ENCODE measurements at regions not wholly inside any gene's neighbourhood (a gene's known extent, or its start where the extent isn't known, plus 50 kb on each side); places are given as distances from the start of the nearest gene placed in this dataset.

DNA sequence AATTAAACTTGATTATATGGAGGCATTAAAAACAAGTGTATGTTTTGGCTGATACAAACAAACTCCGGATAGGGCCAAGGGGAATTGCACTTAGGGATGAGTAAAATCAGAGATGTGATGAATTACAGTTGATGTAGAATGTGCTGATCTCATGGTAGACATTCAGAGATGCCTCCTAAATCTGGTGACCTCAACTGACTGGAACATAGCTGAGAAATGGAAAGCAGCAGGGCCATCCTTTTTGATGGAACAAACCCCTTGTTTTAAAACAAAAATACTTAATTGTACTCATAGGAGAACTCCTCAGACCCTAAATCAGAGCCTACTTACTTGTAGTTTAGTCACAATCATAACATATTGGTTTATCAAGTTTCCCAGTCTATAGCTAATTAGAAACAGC, 122.8 kb downstream of the C12orf75 start:
- Histone ChIP-seq H3K9me3 (no peaks in the 10 kb centered on the region), H3K4me3 (no peak overlapping the region), H3K4me1 (ENCODE audit: insufficient read depth) (no peaks in the 10 kb centered on the region), H3K27ac (no peak overlapping the region), H3K27me3 (no peaks in the 10 kb centered on the region), H3K36me3 (no peaks in the 10 kb centered on the region)
- no peak for DNase-seq
- intact Hi-C loops (cut with DNase I): no loop called here
- TF ChIP-seq POLR2A (IDR thresholded peaks at IDR 0.05) (no peak), EP300 (IDR thresholded peaks at IDR 0.05) (no peak)
- 76 to 82% (median 78%) methylated on average over 1 of the region's 1 CpG for WGBS, 3 donors

GRCh38 chr12:105454688-105455087, 124.2 kb downstream of the C12orf75 start:
- DNase-seq: no peak
- H3K27ac ChIP-seq: no peak overlapping the region
- no peaks in the 10 kb centered on the region for H3K9me3 ChIP-seq
- H3K36me3 ChIP-seq: no peaks in the 10 kb centered on the region
- TF ChIP-seq EP300 (IDR thresholded peaks at IDR 0.05): no peak
- TF ChIP-seq, protein P1, sequence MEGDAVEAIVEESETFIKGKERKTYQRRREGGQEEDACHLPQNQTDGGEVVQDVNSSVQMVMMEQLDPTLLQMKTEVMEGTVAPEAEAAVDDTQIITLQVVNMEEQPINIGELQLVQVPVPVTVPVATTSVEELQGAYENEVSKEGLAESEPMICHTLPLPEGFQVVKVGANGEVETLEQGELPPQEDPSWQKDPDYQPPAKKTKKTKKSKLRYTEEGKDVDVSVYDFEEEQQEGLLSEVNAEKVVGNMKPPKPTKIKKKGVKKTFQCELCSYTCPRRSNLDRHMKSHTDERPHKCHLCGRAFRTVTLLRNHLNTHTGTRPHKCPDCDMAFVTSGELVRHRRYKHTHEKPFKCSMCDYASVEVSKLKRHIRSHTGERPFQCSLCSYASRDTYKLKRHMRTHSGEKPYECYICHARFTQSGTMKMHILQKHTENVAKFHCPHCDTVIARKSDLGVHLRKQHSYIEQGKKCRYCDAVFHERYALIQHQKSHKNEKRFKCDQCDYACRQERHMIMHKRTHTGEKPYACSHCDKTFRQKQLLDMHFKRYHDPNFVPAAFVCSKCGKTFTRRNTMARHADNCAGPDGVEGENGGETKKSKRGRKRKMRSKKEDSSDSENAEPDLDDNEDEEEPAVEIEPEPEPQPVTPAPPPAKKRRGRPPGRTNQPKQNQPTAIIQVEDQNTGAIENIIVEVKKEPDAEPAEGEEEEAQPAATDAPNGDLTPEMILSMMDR (IDR thresholded peaks at IDR 0.05): no peak
- TF ChIP-seq POLR2A (IDR thresholded peaks at IDR 0.05): no peak
- no peak overlapping the region for H3K4me3 ChIP-seq
- intact Hi-C loops (cut with DNase I): no loop called here
- H3K4me1 ChIP-seq (ENCODE audit: insufficient read depth): no peaks in the 10 kb centered on the region
- 74 to 83% (median 83%) methylated on average over 4 of the region's 4 CpGs for WGBS, 3 donors
- no peaks in the 10 kb centered on the region for H3K27me3 ChIP-seq

- Histone ChIP-seq H3K27ac (no peak overlapping the region), H3K4me3 (no peak overlapping the region), H3K27me3 (no peaks in the 10 kb centered on the region), H3K36me3 (no peaks in the 10 kb centered on the region), H3K4me1 (ENCODE audit: insufficient read depth) (peaks cover 1% of the 10 kb centered on the region), H3K9me3 (no peaks in the 10 kb centered on the region)
- intact Hi-C loops (cut with DNase I): no loop called here
- TF ChIP-seq EP300 (IDR thresholded peaks at IDR 0.05) (no peak), POLR2A (IDR thresholded peaks at IDR 0.05) (no peak)
- TF ChIP-seq, protein P1 (IDR thresholded peaks at IDR 0.05): no peak
- DNase-seq: no peak
- 95 to 99% (median 98%) methylated on average over 3 of the region's 3 CpGs for WGBS, 3 donors
Measured at GRCh38 chr12:105455261-105455660, 124.8 kb downstream of the C12orf75 start.

GRCh38 chr12:105457026-105457425, 126.5 kb downstream of the C12orf75 start:
- Histone ChIP-seq H3K9me3 (no peaks in the 10 kb centered on the region), H3K4me3 (no peak overlapping the region), H3K36me3 (no peaks in the 10 kb centered on the region), H3K4me1 (ENCODE audit: insufficient read depth) (peaks cover 1% of the 10 kb centered on the region), H3K27me3 (no peaks in the 10 kb centered on the region), H3K27ac (no peak overlapping the region)
- DNase-seq: no peak
- intact Hi-C loops (cut with DNase I): no loop called here
- no peak for TF ChIP-seq POLR2A (IDR thresholded peaks at IDR 0.05)
- TF ChIP-seq EP300 (IDR thresholded peaks at IDR 0.05): no peak
- TF ChIP-seq, protein P1 (IDR thresholded peaks at IDR 0.05): no peak

DNA sequence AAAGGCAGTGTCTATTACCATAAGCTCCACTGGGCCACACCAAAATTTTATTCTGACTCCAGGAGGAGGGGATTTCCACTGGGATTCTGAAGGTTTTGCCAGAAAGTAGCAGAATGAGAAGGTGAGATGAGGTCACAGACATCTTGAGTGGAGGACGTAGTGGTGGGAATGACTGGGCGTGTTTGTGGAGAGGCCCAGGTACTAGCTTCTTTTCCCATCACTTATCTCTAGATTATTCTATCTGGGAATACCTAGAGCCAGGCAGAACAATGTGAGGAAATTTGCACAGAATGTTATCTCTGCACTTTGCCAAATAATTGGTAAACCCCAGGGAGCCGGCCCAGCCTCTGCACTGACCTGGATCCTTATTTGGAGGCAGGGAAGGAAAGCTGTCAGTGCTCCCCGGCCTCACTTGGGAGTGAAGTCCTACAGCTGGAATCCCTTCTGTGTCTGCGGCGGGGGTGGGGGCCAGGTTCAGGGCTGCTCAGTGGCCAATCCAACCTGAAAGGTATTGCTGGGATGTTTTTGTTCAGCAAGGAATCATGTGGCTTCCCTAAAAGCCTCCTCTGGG, 129.4 kb downstream of the C12orf75 start:
- H3K4me1 ChIP-seq (ENCODE audit: insufficient read depth): peaks cover 1% of the 10 kb centered on the region
- no peak for DNase-seq
- no peaks in the 10 kb centered on the region for H3K27me3 ChIP-seq
- H3K27ac ChIP-seq: no peak overlapping the region
- 34 to 40% (median 38%) methylated on average over 6 of the region's 6 CpGs for WGBS, 3 donors
- H3K36me3 ChIP-seq: no peaks in the 10 kb centered on the region
- no peak overlapping the region for H3K4me3 ChIP-seq
- no peaks in the 10 kb centered on the region for H3K9me3 ChIP-seq
- intact Hi-C loops (cut with DNase I): no loop called here
- TF ChIP-seq, protein P1 (IDR thresholded peaks at IDR 0.05): no peak
- TF ChIP-seq EP300 (IDR thresholded peaks at IDR 0.05) (no peak), POLR2A (IDR thresholded peaks at IDR 0.05) (no peak)

Measured in ovary (tissue), 7 donors.